CD14-positive monocyte (primary cell): ENCODE measurements at regions not wholly inside any gene's neighbourhood (a gene's known extent, or its start where the extent isn't known, plus 50 kb on each side); places are given as distances from the start of the nearest gene placed in this dataset.

Experiments
- DNase-seq, 3 donors: peaks; one replicate each; pipeline ENCODE4 v3.0.0-alpha.2; 2011 to 2022
- H2AFZ ChIP-seq: 2 replicates; pipeline ENCODE4 v1.6.0; 2012; ENCODE audit warnings: mild to moderate bottlenecking, low read depth, low read length, inconsistent platforms; ENCODE audit not compliant: insufficient read depth, poor library complexity, severe bottlenecking
- H3K27ac ChIP-seq, 2 donors: 1 replicate in 1 of 2; 2 replicates in 1 of 2; pipeline ENCODE4 v1.5.1; 2012 to 2013; ENCODE audit warnings: low read length in 2 of 2, control low read depth in 1 of 2, inconsistent platforms in 1 of 2, low read depth in 1 of 2, mild to moderate bottlenecking in 1 of 2
- H3K27me3 ChIP-seq, 2 donors: one replicate each; pipeline versions ENCODE4 v1.6.0 to v1.6.1; 2011 to 2013; ENCODE audit warnings: low read length in 2 of 2; ENCODE audit not compliant: control insufficient read depth in 2 of 2, insufficient read depth in 2 of 2
- H3K36me3 ChIP-seq, 2 donors: replicated peaks in 1 of 2; 1 replicate in 1 of 2; 2 replicates in 1 of 2; pipeline versions ENCODE4 v1.5.1 to v1.6.1; 2012 to 2013; ENCODE audit warnings: low read length in 2 of 2, control low read depth in 1 of 2, inconsistent platforms in 1 of 2, mild to moderate bottlenecking in 1 of 2; ENCODE audit not compliant: insufficient read depth in 2 of 2, control insufficient read depth in 1 of 2
- H3K4me1 ChIP-seq, 2 donors: 1 replicate in 1 of 2; 2 replicates in 1 of 2; pipeline versions ENCODE4 v1.5.1 to v1.6.1; 2012 to 2013; ENCODE audit warnings: low read length in 2 of 2, control low read depth in 1 of 2, inconsistent platforms in 1 of 2, mild to moderate bottlenecking in 1 of 2, moderate library complexity in 1 of 2; ENCODE audit not compliant: insufficient read depth in 2 of 2, control insufficient read depth in 1 of 2
- H3K4me2 ChIP-seq: replicated peaks from 2 replicates; pipeline ENCODE3; 2012; ENCODE audit warnings: low read length, moderate library complexity, mild to moderate bottlenecking; ENCODE audit not compliant: poor library complexity, severe bottlenecking; ENCODE audit errors: extremely low read depth
- H3K4me3 ChIP-seq, 3 experiments: fragments of 200-600 bp in 1 of 3; sonication (generic) in 1 of 3; replicated peaks in 1 of 3; 1 replicate in 2 of 3; 2 replicates in 1 of 3; pipeline ENCODE4 v1.5.1; 2011 to 2013; ENCODE audit warnings: low read length in 3 of 3, mild to moderate bottlenecking in 3 of 3, control low read depth in 2 of 3, low read depth in 2 of 3, inconsistent platforms in 1 of 3, moderate library complexity in 1 of 3
- H3K79me2 ChIP-seq: 2 replicates; pipeline ENCODE4 v1.6.0; 2012; ENCODE audit warnings: mild to moderate bottlenecking, control low read depth, inconsistent platforms, low read length, moderate library complexity; ENCODE audit not compliant: insufficient read depth
- H3K9ac ChIP-seq: 2 replicates; pipeline ENCODE4 v1.6.0; 2017; ENCODE audit warnings: low read length, mild to moderate bottlenecking; ENCODE audit not compliant: insufficient read depth, poor library complexity, severe bottlenecking
- H3K9me3 ChIP-seq, 2 donors: replicated peaks in 1 of 2; 1 replicate in 1 of 2; 2 replicates in 1 of 2; pipeline versions ENCODE4 v1.5.1 to v1.6.1; 2012 to 2013; ENCODE audit warnings: low read length in 2 of 2, control low read depth in 1 of 2; ENCODE audit not compliant: control insufficient read depth in 1 of 2, insufficient read depth in 1 of 2
- H4K20me1 ChIP-seq: 2 replicates; pipeline ENCODE4 v1.6.0; 2012; ENCODE audit warnings: mild to moderate bottlenecking, low read length, control low read depth, moderate library complexity; ENCODE audit not compliant: insufficient read depth
- H3K27ac Mint-ChIP-seq, 7 donors: one replicate each; pipeline ENCODE4 v1.8.0; 2020; ENCODE audit warnings: mild to moderate bottlenecking in 7 of 7, mixed read lengths in 7 of 7, moderate library complexity in 6 of 7, inconsistent platforms in 2 of 7
- H3K27me3 Mint-ChIP-seq, 3 donors: one replicate each; pipeline ENCODE4 v1.8.0; 2021 to 2022; ENCODE audit warnings: low read depth in 3 of 3, mild to moderate bottlenecking in 3 of 3, mixed read lengths in 3 of 3, moderate library complexity in 3 of 3, inconsistent platforms in 1 of 3
- H3K36me3 Mint-ChIP-seq, 2 donors: one replicate each; pipeline ENCODE4 v1.8.0; 2020; ENCODE audit warnings: mixed read lengths in 2 of 2, inconsistent platforms in 1 of 2, mild to moderate bottlenecking in 1 of 2
- H3K4me1 Mint-ChIP-seq: one replicate; pipeline ENCODE4 v1.8.0; 2020; ENCODE audit warnings: mild to moderate bottlenecking, mixed read lengths
- H3K4me3 Mint-ChIP-seq, 2 donors: one replicate each; pipeline ENCODE4 v1.8.0; 2020; ENCODE audit warnings: mild to moderate bottlenecking in 2 of 2, mixed read lengths in 2 of 2, moderate library complexity in 1 of 2
- H3K9me3 Mint-ChIP-seq, 7 donors: one replicate each; pipeline ENCODE4 v1.8.0; 2020 to 2022; ENCODE audit warnings: mixed read lengths in 7 of 7, mild to moderate bottlenecking in 6 of 7, moderate library complexity in 6 of 7, inconsistent platforms in 2 of 7
- WGBS: methylation state at CpG from one replicate; pipeline ENCODE4 v1.1.5; 2013; ENCODE audit warnings: missing lambda C conversion rate; ENCODE audit not compliant: insufficient coverage; 5-methylcytosine and 5-hydroxymethylcytosine counted together
- intact Hi-C, 2 donors: fragments of 100-400 bp; cut with micrococcal nuclease; formaldehyde crosslinking; loops; one replicate each; pipeline versions ENCODE4 v1.15.0 to v1.15.1; 2023
- TF ChIP-seq, protein P1 (sequence below): fragments of 200-600 bp; IDR thresholded peaks from one replicate; pipeline ENCODE4 v1.8.0; 2022; ENCODE audit warnings: antibody characterized with exemption, mild to moderate bottlenecking

DNA sequence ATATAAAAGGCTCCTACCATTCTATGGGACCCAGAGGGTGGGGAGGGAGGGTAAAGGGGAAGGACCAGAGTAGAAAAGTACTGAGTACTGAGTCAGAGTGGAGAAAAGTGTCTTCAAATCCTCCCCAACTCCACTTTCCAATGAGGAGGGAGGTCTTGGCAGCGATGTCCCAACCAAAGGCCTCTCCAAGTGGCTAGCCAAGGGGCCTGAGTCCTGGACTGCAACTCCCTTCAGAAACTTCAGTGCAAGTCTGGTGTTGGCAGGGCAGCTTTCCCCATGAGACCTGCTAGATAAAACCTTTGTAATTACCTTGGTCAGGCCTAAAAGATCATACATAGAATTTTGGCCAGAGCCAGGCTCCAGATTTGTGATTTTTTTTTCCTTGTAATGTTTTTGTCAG lies 111.3 kb upstream of the TNPO1 start:
- TF ChIP-seq, protein P1, sequence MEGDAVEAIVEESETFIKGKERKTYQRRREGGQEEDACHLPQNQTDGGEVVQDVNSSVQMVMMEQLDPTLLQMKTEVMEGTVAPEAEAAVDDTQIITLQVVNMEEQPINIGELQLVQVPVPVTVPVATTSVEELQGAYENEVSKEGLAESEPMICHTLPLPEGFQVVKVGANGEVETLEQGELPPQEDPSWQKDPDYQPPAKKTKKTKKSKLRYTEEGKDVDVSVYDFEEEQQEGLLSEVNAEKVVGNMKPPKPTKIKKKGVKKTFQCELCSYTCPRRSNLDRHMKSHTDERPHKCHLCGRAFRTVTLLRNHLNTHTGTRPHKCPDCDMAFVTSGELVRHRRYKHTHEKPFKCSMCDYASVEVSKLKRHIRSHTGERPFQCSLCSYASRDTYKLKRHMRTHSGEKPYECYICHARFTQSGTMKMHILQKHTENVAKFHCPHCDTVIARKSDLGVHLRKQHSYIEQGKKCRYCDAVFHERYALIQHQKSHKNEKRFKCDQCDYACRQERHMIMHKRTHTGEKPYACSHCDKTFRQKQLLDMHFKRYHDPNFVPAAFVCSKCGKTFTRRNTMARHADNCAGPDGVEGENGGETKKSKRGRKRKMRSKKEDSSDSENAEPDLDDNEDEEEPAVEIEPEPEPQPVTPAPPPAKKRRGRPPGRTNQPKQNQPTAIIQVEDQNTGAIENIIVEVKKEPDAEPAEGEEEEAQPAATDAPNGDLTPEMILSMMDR, result no peak
- Mint-ChIP-seq H3K27ac (no peak overlapping the region), H3K4me3 (no peak overlapping the region), H3K4me1 (no peaks in the 10 kb centered on the region), H3K36me3 (no peaks in the 10 kb centered on the region), H3K27me3 (peaks cover 0 to 2% (median 0%) of the 10 kb centered on the region in 3 donors), H3K9me3 (peaks cover 4 to 18% (median 13%) of the 10 kb centered on the region in 7 donors)
- H3K4me2 ChIP-seq, result no peak overlapping the region
- no peaks in the 10 kb centered on the region for H3K4me1 ChIP-seq
- H3K9ac ChIP-seq, result no peak overlapping the region
- DNase-seq, result no peak
- no peak overlapping the region for H3K4me3 ChIP-seq
- no peaks in the 10 kb centered on the region for H3K27me3 ChIP-seq
- no CpG with 5 or more reads among the region's 1 CpG for WGBS
- no peaks in the 10 kb centered on the region for H3K79me2 ChIP-seq
- no peaks in the 10 kb centered on the region for H4K20me1 ChIP-seq
- peaks cover 8 to 22% of the 10 kb centered on the region in 2 donors for H3K9me3 ChIP-seq
- intact Hi-C loops, result no loop called here
- no peaks in the 10 kb centered on the region for H3K36me3 ChIP-seq
- H3K27ac ChIP-seq, result no peak overlapping the region
- H2AFZ ChIP-seq, result no peak overlapping the region

GRCh38 chr5:72703876-72704275 lies 112.6 kb upstream of the TNPO1 start:
- Histone ChIP-seq H4K20me1 (no peaks in the 10 kb centered on the region), H3K9ac (no peak overlapping the region), H3K79me2 (no peaks in the 10 kb centered on the region), H3K4me3 (no peak overlapping the region), H3K27ac (no peak overlapping the region), H3K4me2 (no peak overlapping the region), H3K27me3 (no peaks in the 10 kb centered on the region), H3K9me3 (peaks cover 8 to 17% of the 10 kb centered on the region in 2 donors), H3K36me3 (no peaks in the 10 kb centered on the region), H2AFZ (no peak overlapping the region), H3K4me1 (no peaks in the 10 kb centered on the region)
- no peak for DNase-seq
- WGBS, result no CpG with 5 or more reads among the region's 2 CpGs
- TF ChIP-seq, protein P1, result no peak
- Mint-ChIP-seq H3K9me3 (peaks cover 4 to 16% (median 9%) of the 10 kb centered on the region in 7 donors), H3K36me3 (no peaks in the 10 kb centered on the region), H3K27ac (no peak overlapping the region), H3K4me1 (no peaks in the 10 kb centered on the region), H3K4me3 (no peak overlapping the region), H3K27me3 (peaks cover 0 to 2% (median 1%) of the 10 kb centered on the region in 3 donors)
- intact Hi-C loops, result no loop called here
